Gastroesophageal sphincter (tissue), 3 donors: ENCODE measurements at regions not wholly inside any gene's neighbourhood (a gene's known extent, or its start where the extent isn't known, plus 50 kb on each side); places are given as distances from the start of the nearest gene placed in this dataset.

Experiments used
- CTCF ChIP-seq, 4 experiments: fragments of 200-600 bp in 2 of 4; fragments of 450-650 bp in 2 of 4; sonication (generic) in 1 of 4; IDR thresholded peaks; one replicate each; pipeline ENCODE4 v1.5.1; 2017 to 2019; ENCODE audit warnings: antibody characterized with exemption in 4 of 4, mild to moderate bottlenecking in 2 of 4, moderate library complexity in 2 of 4
- POLR2A ChIP-seq, 2 donors: fragments of 450-650 bp; IDR thresholded peaks; one replicate each; pipeline ENCODE4 v1.6.1; 2017; ENCODE audit warnings: antibody characterized with exemption in 2 of 2, mild to moderate bottlenecking in 2 of 2, moderate library complexity in 1 of 2

GRCh38 chr11:100560606-100561005, 126.5 kb upstream of the ARHGAP42 start:
- no peak for TF ChIP-seq CTCF (IDR thresholded peaks at IDR 0.05)
- no peak for TF ChIP-seq POLR2A (IDR thresholded peaks at IDR 0.05)
